ENCODE measurements at regions not wholly inside any gene's neighbourhood (a gene's known extent, or its start where the extent isn't known, plus 50 kb on each side); places are given as distances from the start of the nearest gene placed in this dataset.
"Not testable (repeated sequence)": the region's sequence is repeated elsewhere in the genome, so short reads cannot be mapped to it uniquely, and the experiment has no call there.

DNA sequence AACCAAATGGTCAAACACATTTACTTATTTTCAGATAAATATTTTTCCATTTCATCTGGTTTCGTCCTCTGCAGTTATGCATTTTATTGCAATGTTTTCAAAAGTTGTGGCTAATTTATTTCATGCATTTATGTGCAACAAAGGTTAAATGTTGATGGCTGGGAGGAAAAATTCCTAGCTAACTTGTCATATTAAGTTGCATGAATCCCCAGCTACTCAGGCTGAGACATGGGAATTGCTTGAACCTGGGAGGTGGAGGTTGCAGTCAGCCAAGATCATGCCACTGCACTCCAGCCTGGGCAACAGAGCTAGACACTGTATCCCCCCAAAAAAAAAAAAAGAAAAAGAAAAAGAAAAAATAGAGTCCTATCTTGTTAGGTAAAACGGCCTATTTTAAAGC is 1862.4 kb upstream of the RAG2 start:
- no peak for DNase-seq (ENCODE audit: low spot score)

DNA sequence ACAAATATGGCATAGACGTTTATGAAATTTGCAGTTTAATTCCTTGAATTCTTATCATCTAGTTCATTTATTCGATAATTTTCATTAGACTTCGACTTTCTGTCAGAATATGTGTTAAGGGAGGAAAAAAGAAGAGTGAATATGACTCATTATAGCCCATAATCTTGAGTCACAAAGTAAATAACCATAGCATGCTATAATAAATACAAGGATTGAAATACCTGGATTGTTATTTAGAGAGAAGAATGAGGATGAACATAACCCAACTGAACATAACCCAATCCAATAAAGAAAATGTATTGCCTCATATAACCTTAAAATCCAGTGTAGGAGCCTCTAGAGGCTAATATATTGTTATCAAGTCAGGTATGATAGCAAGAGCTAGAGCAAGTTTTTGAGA is 1858.3 kb upstream of the RAG2 start:
- DNase-seq (ENCODE audit: low spot score), result no peak

DNA sequence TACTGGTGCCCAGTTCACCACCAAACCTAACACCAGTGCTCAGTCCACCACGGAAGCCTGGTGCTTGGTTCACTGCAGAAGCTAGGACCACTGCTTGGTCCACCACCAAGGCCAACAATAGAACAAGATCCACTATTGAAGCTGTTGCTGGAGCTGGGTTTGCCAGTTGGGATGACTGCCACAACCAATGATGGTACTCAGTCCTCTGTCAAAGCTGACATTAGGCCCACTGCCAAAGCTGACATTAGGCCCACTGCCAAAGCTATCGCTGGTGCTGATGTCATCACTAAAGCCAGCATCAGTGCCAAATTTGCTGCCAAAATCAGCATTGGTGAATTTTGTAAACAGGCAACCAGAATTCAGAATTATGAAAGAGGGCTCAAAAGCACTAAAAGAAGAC is 1850.2 kb upstream of the RAG2 start:
- DNase-seq (ENCODE audit: low spot score), result no peak

DNA sequence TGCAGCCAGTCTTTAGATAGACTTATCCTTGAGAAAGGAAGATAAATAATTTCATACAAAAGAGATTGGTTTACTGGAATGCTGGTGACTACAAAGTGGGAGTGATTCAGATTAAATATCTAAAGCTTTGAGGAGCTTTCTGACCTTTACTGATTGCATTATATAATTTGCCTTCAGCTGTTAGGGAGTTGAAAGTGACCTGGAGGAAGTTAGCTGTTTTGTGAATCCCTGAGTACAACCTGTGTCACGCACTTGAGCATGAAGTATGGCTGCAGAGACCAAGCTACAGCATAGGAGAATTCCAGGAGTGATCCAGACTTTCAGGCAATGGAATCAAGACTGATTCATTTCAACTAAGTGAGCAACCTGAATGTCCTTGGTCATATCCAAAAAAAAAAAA is 1848.3 kb upstream of the RAG2 start:
- no peak for DNase-seq (ENCODE audit: low spot score)

DNA sequence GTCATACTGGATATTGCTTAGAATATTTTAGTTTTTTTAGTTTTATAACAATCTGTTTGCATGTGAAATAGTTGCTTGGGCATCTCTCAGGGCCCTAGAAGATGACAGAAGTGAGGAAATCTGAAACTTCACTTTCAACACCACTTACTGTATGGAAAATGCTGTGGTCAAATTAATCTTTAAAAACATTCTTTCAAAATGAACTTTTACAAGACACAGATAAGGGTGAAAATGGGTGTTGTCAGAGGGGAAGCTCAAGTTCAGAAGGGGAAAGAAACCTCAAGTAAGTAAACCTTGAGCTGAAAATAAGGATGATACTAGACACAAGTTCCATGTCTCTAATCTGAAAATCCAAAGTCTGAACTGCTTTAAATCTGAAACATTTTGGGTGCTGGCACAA is 1840.1 kb upstream of the RAG2 start:
- no peak for DNase-seq (ENCODE audit: low spot score)

DNA sequence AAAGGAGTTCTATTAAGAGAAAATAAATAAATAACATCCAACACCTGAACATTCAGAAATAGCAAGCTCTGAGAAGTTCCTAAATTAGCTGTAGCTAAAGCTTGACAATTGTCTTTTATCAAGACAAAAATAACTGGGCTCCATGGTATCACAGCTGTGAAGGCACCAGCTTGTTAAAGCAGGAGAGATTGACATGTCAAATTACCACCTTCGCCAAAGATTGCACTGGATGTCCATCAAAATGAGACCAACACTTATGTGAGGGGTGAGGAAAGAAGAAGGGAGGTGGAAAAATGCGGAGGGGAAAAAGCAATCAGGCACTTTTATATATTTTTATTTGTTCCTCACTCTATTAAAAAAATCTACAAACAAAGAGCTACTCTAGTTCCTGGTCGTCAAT is 1827.5 kb upstream of the RAG2 start:
- no peak for DNase-seq (ENCODE audit: low spot score)

DNA sequence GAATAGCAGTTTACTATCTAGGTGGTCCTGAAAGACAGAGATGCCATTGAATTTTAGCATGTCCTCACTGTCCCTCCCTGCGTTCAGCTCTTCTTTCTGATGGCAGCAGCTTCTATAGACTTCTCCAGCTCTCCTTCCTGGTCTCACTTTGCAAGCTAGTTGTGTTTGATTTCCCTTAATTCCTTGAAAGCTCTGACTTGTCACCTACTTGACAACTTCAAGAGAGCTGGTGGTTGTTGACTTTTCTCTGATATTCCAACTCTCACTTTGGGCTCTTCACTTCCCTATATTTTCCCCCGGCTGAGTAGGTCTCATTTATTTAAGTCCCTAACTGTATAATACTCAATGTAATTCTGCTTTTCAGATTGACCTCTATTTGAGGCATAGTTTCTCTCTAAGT is 1825.0 kb upstream of the RAG2 start:
- DNase-seq (ENCODE audit: low spot score), result no peak

DNA sequence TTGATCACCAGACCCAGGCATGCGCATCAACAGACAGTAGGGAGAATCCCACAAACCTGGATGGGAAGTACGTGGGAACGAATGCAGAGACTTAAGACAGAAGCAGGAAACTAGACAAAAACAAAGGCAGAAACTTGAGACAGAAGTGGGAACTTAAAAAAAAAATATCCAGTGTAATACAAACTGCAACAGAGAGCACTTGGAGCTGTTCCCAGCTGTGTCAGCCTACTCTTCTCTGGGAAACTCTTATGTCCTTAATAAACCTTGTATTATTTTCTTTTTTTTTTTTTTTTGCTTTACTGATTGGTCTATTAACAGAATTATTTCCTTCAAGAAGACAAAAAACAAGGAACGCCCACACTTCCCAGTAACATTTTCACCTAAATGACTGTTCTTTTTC is 1818.1 kb upstream of the RAG2 start:
- no peak for DNase-seq (ENCODE audit: low spot score)

DNA sequence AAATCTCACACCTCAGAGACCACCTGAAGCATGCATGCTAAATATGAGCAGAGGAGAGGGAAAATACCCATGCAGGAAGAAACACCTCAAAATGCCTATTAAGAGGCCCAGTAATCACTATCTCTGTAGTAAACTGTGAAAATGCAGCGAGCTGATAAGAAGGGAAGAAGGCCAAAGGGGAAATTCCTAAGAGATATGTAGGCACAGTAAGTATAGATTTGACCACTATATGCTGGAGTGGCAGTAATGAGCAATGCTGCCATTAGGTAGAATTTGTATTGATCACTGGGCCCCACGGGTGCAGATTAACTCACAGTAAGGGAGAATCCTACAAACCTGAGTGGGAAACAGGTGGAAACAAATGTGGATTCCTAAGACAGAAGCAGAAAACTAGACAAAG is 1813.1 kb upstream of the RAG2 start:
- DNase-seq (ENCODE audit: low spot score), result no peak

DNA sequence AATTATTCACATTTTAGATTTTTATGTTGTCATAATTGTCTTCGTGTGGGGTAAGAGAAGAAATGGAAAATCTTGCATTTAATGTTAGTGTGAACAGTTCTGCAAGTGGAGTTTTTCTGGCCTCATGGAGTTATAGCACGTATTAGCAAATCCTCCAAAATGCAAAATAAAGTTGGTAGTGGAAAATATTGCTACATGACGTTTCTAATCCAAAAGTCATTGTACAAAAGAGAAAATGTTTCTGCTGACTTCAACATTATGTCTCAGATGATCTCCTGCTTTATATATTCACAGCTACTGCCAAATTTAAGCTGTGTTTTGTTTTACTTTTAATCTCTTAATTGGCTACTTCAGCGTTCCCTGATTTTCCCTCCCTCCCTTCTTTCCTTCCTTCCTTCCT is 1804.0 kb upstream of the RAG2 start:
- no peak for DNase-seq (ENCODE audit: low spot score)

DNA sequence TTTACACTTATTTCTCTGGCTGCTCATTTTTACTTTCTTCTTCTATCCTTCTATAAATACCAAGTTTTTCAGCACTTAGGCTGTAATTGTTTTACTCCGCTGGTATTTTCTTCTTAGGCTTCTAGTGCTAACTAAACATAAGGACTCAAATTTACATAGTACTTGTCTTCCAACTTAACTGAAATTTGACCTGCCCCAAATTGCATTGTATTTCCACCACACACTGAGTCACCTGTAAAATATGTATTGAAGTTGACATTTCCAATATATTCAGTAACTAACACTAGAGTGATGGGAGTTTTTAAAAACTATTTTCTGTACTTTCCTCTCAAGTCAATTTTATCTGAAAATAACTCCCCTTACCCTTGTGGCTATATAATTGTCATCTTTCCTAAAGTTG is 1794.1 kb upstream of the RAG2 start:
- no peak for DNase-seq (ENCODE audit: low spot score)

DNA sequence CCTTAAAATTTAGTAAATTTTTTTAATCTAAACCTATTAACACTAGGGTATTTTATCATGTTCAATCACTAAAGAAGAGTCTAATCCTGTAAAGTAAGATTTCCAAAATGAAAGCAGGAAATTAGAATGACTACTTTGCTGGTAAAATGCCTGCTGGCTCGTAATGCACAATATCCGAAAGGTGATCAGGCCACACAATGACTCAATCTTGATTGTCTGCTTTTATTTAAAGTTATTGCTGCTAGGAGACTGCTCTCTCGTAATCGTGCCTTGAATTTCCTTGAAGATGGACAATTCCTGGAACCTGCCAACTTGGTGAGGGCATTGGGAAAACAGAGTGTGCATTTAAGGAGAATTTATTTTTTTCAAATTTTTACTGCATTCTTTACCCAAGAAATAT is 1786.5 kb upstream of the RAG2 start:
- DNase-seq (ENCODE audit: low spot score), result no peak

DNA sequence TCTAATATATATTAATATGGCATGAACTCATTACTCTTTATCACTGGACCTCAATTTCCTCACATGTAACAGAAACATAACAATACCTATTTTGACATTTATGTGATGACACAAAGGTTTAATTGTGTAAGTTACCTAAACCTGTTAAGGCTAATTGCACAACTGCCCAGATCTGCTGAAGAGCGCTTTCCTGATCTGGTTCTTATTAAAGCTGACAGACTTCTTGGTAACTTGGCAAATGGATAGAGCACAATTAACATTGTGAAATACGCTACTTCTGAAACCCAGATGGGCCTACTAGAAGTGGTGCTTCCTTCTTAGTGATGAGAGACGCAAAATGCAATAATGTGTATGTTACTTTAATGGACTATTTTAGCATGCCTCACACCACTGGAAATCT is 1767.2 kb upstream of the RAG2 start:
- DNase-seq (ENCODE audit: low spot score), result no peak

DNA sequence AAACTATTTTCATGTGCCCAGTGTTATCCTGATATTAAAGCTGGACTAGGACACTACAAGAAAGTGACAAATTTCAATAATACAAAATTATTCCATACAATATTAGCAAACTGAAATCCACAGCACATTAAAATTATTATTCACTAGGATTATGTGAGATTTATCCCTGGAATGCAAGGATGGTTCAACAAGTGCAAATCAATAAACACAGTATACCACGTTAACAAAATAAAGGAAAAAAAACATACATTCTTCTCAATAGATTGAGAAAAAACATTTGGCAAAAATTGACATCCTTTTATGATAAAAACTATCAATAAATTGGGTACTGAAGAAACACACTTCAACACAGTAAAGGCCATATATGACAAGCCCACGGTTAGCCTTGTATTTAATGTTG is 1758.2 kb upstream of the RAG2 start:
- no peak for DNase-seq (ENCODE audit: low spot score)

DNA sequence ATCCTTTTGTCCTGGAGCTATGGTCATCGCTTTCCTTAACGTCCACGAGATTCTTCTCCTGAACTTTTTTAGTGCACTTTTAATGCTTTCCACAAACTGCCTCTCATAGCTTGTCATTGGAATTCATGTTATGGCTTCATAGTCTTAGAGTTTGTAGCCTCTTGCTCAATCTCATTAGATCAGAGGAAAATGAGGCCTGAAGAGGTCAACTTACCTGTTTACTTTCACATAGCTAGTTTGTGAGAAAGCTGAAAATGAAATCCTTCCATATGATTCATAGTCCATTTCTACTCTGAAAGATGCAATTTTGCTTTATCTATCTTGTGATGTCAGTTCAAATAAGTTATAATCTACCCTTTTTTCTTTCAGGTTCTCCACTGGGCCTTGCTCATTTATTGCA is 1747.2 kb upstream of the RAG2 start:
- DNase-seq (ENCODE audit: low spot score), result no peak

DNA sequence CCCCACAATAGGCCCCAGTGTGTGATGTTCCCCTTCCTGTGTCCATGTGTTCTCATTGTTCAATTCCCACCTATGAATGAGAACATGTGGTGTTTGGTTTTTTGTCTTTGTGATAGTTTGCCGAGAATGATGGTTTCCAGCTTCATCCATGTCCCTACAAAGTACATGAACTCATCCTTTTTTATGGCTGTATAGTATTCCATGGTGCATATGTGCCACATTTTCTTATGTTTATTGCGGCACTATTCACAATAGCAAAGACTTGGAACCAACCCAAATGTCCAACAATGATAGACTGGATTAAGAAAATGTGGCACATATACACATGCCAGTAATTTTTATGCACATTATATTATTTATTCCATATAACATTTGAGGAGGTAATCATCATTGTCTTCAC is 1743.6 kb upstream of the RAG2 start:
- DNase-seq (ENCODE audit: low spot score), result not testable (repeated sequence)

DNA sequence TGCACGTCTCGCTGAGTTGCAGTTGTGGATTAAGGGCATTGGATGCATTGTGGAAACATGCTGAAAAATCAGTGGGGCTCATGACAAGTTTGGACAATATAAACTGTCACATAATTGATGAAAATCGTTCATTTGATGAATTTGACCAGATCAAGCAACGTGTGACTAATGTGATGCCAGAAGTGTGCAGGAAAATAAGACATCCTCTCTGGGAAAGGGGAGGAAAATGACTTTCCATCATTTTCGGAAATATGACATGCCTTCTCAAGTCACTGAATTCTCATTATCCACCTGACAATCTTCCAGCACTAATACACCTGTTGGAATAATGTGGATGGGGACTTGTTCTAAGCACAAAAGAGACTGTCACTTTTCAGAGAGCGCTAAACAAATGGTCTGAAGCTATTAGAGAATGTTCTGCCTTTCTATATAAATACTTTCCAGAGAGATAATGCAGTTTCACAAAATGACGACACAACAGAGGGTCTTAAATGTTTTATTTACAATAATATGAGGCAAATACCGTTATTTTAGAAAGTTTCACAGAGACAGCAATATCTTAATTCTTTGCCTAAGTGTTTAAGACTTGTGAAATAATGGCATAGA is 1741.9 kb upstream of the RAG2 start:
- no peak for DNase-seq (ENCODE audit: low spot score)

DNA sequence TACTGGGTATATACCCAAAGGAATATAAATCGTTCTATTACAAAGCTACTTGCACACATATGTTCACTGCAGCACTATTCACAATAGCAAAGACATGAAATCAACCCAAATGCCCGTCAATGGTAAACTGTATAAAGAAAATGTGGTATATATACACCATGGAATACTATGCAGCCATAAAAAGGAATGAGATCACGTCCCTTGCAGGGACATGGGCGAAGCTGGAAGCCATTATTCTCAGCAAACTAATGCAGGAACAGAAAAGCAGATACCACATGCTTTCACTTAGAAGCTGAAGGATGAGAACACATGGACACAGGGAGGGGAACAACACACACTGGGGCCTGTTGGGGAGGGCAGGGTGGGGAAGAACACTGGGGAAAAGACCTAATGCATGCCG is 1740.0 kb upstream of the RAG2 start:
- not testable (repeated sequence) for DNase-seq (ENCODE audit: low spot score)

DNA sequence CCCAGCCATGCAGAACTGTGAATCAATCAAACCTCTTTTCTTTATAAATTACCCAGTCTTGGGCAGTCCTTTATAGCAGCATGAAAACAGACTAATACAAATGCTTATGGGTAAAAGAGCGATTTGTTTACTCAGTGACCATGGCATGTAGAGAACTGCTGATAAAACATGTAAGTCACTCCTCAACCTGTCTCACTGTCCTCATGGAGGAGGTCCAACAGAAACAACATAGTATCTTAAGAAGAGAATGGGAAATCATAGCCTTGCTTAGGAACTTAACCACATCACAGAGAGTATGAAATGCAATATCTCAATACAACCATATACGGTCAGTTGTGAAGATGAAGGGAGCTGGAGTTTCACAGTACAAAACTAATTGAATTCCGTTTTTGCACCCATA is 1734.0 kb upstream of the RAG2 start:
- DNase-seq (ENCODE audit: low spot score), result no peak

DNA sequence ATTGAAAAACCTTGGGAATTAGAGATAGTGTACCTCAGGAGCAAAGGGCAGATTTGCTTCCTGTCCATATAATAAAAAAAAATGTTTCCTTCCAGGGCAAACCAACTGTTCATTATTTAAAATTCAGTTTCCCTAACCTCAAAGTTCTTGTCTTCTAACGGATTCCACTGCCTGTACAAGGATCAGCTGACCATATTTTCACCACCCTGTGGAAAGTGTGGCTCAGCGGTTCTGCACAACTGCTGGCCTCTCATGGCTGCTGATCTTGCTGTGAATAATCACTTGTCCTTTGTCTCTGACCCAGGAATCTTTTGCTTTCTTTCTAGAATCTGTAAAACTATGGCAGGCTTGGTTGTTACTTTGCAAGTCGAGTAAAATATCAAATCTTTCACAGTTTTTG is 1732.5 kb upstream of the RAG2 start:
- DNase-seq (ENCODE audit: low spot score), result no peak

DNA sequence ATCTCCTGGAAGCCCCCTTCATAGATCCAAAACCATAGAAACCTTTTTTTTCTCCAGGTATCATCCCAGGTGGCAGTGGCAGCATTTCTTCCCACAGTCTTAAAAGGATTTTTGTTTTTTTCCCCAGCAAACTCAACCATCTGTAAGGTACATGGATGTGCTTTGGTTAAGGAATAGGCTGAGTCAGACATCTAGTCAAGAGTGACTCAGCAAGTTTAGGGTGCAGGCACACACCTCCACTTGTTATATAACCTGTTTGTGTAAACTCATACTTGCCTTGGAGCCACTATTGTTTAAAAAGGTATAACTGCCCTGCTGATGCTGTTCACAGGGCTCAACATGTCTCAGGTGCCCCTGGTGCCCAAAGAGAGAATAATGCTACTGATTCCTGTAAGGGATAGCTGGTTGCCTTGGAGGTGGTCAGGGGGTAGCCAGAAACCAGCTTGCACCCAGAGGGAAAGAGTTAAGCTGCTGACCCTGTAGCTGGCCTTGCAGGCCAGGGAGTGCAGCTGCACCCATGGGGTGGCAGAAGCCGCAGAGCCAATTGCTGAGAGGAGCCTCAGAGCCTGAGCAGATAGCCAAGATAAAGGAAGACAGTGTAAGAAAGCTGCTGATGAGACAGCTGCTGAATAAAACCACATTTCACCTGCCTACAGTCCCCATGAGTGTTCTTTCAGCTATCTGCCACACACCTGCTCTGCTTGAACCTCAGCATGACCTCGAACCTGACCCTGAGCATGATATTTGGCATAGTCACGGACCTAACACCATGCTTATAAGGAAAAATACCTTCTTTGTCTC is 1726.1 kb upstream of the RAG2 start:
- no peak for DNase-seq (ENCODE audit: low spot score)

DNA sequence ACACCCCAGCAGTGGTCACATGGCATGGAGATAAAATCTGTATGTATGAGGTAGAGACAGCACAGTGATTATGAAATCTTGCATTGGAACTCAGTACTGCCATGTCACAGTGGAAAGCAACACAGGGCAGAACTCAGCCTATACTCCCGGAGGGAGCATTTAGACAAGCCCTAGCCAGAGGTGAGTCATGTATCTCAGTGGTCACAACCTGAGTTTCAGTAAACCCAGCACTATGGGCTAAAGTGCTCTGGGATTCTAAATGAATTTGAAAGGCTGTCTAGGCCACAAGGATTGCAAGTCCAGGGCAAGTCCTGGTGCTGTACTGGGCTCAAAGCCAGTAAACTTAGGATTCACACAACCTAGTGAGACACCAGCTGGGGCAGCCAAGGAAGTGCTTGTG is 1717.1 kb upstream of the RAG2 start:
- DNase-seq (ENCODE audit: low spot score), result no peak

DNA sequence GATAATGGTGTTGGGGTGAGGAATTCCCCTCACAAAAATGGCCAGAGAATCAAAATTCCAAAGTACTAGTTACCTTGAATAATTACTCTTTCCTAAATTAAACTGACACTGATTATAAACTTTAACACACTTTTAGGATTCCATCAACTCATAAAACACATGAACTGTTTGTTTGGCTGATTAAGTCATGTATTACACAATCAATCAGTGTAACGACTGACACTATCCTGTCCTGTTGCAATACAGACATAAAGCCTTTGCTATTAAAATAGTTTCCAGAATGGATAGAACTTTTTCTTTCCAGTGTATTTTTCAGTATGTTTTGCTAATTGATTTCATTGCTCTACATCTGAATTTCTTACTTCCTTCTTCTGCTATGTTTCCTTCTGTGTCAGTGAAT is 1709.4 kb upstream of the RAG2 start:
- DNase-seq (ENCODE audit: low spot score), result no peak
